Skeletal muscle tissue (tissue), 3 donors: ENCODE measurements at regions not wholly inside any gene's neighbourhood (a gene's known extent, or its start where the extent isn't known, plus 50 kb on each side); places are given as distances from the start of the nearest gene placed in this dataset.
"Not testable (repeated sequence)": the region's sequence is repeated elsewhere in the genome, so short reads cannot be mapped to it uniquely, and the experiment has no call there.

Experiments used
- H3K27ac ChIP-seq: one replicate; pipeline ENCODE4 v1.7.0; 2013; ENCODE audit warnings: mild to moderate bottlenecking, low read depth, low read length, inconsistent platforms
- H3K27me3 ChIP-seq, 3 donors: one replicate each; pipeline ENCODE4 v1.7.0; 2013; ENCODE audit warnings: low read length in 3 of 3; ENCODE audit not compliant: control insufficient read depth in 3 of 3, insufficient read depth in 3 of 3
- H3K36me3 ChIP-seq, 3 donors: one replicate each; pipeline ENCODE4 v1.7.0; 2013; ENCODE audit warnings: low read length in 3 of 3; ENCODE audit not compliant: control insufficient read depth in 3 of 3, insufficient read depth in 3 of 3
- H3K4me1 ChIP-seq, 3 donors: one replicate each; pipeline ENCODE4 v1.7.0; 2013; ENCODE audit warnings: low read length in 3 of 3, mild to moderate bottlenecking in 3 of 3; ENCODE audit not compliant: control insufficient read depth in 3 of 3, insufficient read depth in 3 of 3
- H3K4me3 ChIP-seq, 3 donors: one replicate each; pipeline ENCODE4 v1.7.0; 2013; ENCODE audit warnings: low read length in 3 of 3
- H3K9ac ChIP-seq, 3 donors: one replicate each; pipeline ENCODE4 v1.7.0; 2013; ENCODE audit warnings: low read length in 3 of 3, mild to moderate bottlenecking in 3 of 3, moderate library complexity in 2 of 3, low read depth in 1 of 3
- H3K9me3 ChIP-seq, 3 donors: one replicate each; pipeline ENCODE4 v1.7.0; 2013; ENCODE audit warnings: low read length in 3 of 3; ENCODE audit not compliant: control insufficient read depth in 3 of 3
- donor health status: Osteomylitis.

GRCh38 chr18:8997634-8998033 lies 104.9 kb upstream of the NDUFV2 start:
- Histone ChIP-seq H3K27me3 (no peaks in the 10 kb centered on the region), H3K9me3 (peaks cover 0 to 5% (median 0%) of the 10 kb centered on the region in 3 donors), H3K27ac (no peak overlapping the region), H3K9ac (no peak overlapping the region), H3K36me3 (no peaks in the 10 kb centered on the region), H3K4me3 (no peak overlapping the region), H3K4me1 (peaks cover 8 to 19% (median 10%) of the 10 kb centered on the region in 3 donors)

- Histone ChIP-seq H3K9ac (peak overlapping the region in 1 of 3 donors; percentile 6), H3K27ac (no peak overlapping the region), H3K4me3 (no peak overlapping the region), H3K9me3 (peaks cover 0 to 5% (median 0%) of the 10 kb centered on the region in 3 donors), H3K4me1 (peaks cover 8 to 19% (median 10%) of the 10 kb centered on the region in 3 donors), H3K27me3 (no peaks in the 10 kb centered on the region), H3K36me3 (no peaks in the 10 kb centered on the region)
Measured at GRCh38 chr18:8998481-8999217, 103.8 kb upstream of the NDUFV2 start.

- Histone ChIP-seq H3K9ac (no peak overlapping the region), H3K36me3 (no peaks in the 10 kb centered on the region), H3K4me3 (no peak overlapping the region), H3K4me1 (peaks cover 8 to 19% (median 10%) of the 10 kb centered on the region in 3 donors), H3K27ac (no peak overlapping the region), H3K27me3 (no peaks in the 10 kb centered on the region), H3K9me3 (peaks cover 0 to 5% (median 0%) of the 10 kb centered on the region in 3 donors)
Measured at GRCh38 chr18:8999872-9000271, 102.6 kb upstream of the NDUFV2 start.

- H3K4me1 ChIP-seq, result peaks cover 8 to 19% (median 10%) of the 10 kb centered on the region in 3 donors
- H3K9me3 ChIP-seq, result peaks cover 0 to 5% (median 0%) of the 10 kb centered on the region in 3 donors
- H3K36me3 ChIP-seq, result no peaks in the 10 kb centered on the region
- no peak overlapping the region for H3K27ac ChIP-seq
- H3K9ac ChIP-seq, result no peak overlapping the region
- H3K27me3 ChIP-seq, result no peaks in the 10 kb centered on the region
- H3K4me3 ChIP-seq, result peak overlapping the region in 1 of 3 donors; percentile 35
Measured at GRCh38 chr18:9000733-9001132, 101.8 kb upstream of the NDUFV2 start.

GRCh38 chr18:9001209-9001608 lies 101.3 kb upstream of the NDUFV2 start:
- Histone ChIP-seq H3K27ac (no peak overlapping the region), H3K9ac (no peak overlapping the region), H3K27me3 (no peaks in the 10 kb centered on the region), H3K4me1 (peaks cover 8 to 19% (median 10%) of the 10 kb centered on the region in 3 donors), H3K4me3 (no peak overlapping the region), H3K9me3 (peaks cover 0 to 5% (median 0%) of the 10 kb centered on the region in 3 donors), H3K36me3 (no peaks in the 10 kb centered on the region)

GRCh38 chr18:9003406-9004100 lies 98.9 kb upstream of the NDUFV2 start:
- Histone ChIP-seq H3K9ac (no peak overlapping the region), H3K27ac (no peak overlapping the region), H3K27me3 (no peaks in the 10 kb centered on the region), H3K9me3 (no peaks in the 10 kb centered on the region), H3K36me3 (no peaks in the 10 kb centered on the region), H3K4me1 (peaks cover 8 to 19% (median 10%) of the 10 kb centered on the region in 3 donors), H3K4me3 (no peak overlapping the region)

- H3K4me1 ChIP-seq, result peaks cover 8 to 12% (median 10%) of the 10 kb centered on the region in 3 donors
- not testable (repeated sequence) for H3K27ac ChIP-seq, H3K9me3 ChIP-seq, H3K27me3 ChIP-seq, H3K9ac ChIP-seq, H3K4me3 ChIP-seq, H3K36me3 ChIP-seq
Measured at GRCh38 chr18:9004308-9004707, 98.2 kb upstream of the NDUFV2 start.

- not testable (repeated sequence) for H3K36me3 ChIP-seq, H3K27ac ChIP-seq, H3K9ac ChIP-seq, H3K4me3 ChIP-seq, H3K27me3 ChIP-seq, H3K9me3 ChIP-seq, H3K4me1 ChIP-seq
Measured at GRCh38 chr18:9007700-9008099, 94.8 kb upstream of the NDUFV2 start.

- no peak overlapping the region for H3K9ac ChIP-seq
- H3K9me3 ChIP-seq, result no peaks in the 10 kb centered on the region
- H3K36me3 ChIP-seq, result no peaks in the 10 kb centered on the region
- H3K4me1 ChIP-seq, result no peaks in the 10 kb centered on the region
- H3K27ac ChIP-seq, result no peak overlapping the region
- H3K4me3 ChIP-seq, result no peak overlapping the region
- H3K27me3 ChIP-seq, result no peaks in the 10 kb centered on the region
Measured at GRCh38 chr18:9008200-9008708, 94.2 kb upstream of the NDUFV2 start.
